Neural cell (in vitro differentiated cells): ENCODE measurements at regions not wholly inside any gene's neighbourhood (a gene's known extent, or its start where the extent isn't known, plus 50 kb on each side); places are given as distances from the start of the nearest gene placed in this dataset.

ENCODE experiments used
- CTCF ChIP-seq: fragments of 450-650 bp; IDR thresholded peaks from 2 replicates; pipeline ENCODE4 v1.5.1; 2014; ENCODE audit warnings: antibody characterized with exemption, mild to moderate bottlenecking, moderate library complexity; ENCODE audit not compliant: poor library complexity, severe bottlenecking
- EP300 ChIP-seq: fragments of 450-650 bp; conservative IDR thresholded peaks from 2 replicates; pipeline ENCODE4 v1.6.1; 2014; ENCODE audit warnings: antibody characterized with exemption, mild to moderate bottlenecking, moderate library complexity; ENCODE audit not compliant: poor library complexity, severe bottlenecking
- EZH2 ChIP-seq: fragments of 200-600, 300-800 bp; shearing (Covaris generic), sonication (generic); IDR thresholded peaks from 2 replicates; pipeline ENCODE4 v1.6.1; 2014; ENCODE audit warnings: antibody characterized with exemption, low read length, borderline replicate concordance, mild to moderate bottlenecking; ENCODE audit not compliant: insufficient read depth, poor library complexity, severe bottlenecking
- MXI1 ChIP-seq: fragments of 450-650 bp; conservative IDR thresholded peaks from 2 replicates; pipeline ENCODE4 v1.6.1; 2014; ENCODE audit warnings: antibody characterized with exemption, mild to moderate bottlenecking; ENCODE audit not compliant: poor library complexity, severe bottlenecking
- POLR2AphosphoS5 ChIP-seq: IDR thresholded peaks from 2 replicates; pipeline ENCODE4 v1.6.1; 2012
- RAD21 ChIP-seq: fragments of 450-650 bp; conservative IDR thresholded peaks from 2 replicates; pipeline ENCODE4 v1.6.1; 2014; ENCODE audit warnings: antibody characterized with exemption, mild to moderate bottlenecking, moderate library complexity
- TAF1 ChIP-seq: IDR thresholded peaks from 2 replicates; pipeline ENCODE4 v1.6.1; 2012; ENCODE audit warnings: low read depth

- TF ChIP-seq CTCF (no peak), POLR2AphosphoS5 (no peak), EZH2 (no peak), MXI1 (no peak), RAD21 (no peak), EP300 (no peak), TAF1 (no peak)
These were observed 183.8 kb upstream of the LHX5 start for GRCh38 chr12:113655479-113655878.
